Pancreas (tissue), 10 donors: ENCODE measurements at regions not wholly inside any gene's neighbourhood (a gene's known extent, or its start where the extent isn't known, plus 50 kb on each side); places are given as distances from the start of the nearest gene placed in this dataset.
"Not testable (repeated sequence)": the region's sequence is repeated elsewhere in the genome, so short reads cannot be mapped to it uniquely, and the experiment has no call there.

Experiments
- ATAC-seq, 4 donors: fragments of 200-7000 bp; cut with Tn5 transposase; one replicate each; pipeline versions ENCODE4 v1.8.0 to v1.9.1; 2020; ENCODE audit warnings: mild to moderate bottlenecking in 4 of 4, moderate library complexity in 4 of 4
- DNase-seq, 6 donors: peaks; one replicate each; pipeline ENCODE4 v3.0.0-alpha.2; 2020
- FAIRE-seq: peaks from 2 replicates; lab custom pipeline; 2012; peaks lifted over from hg19 to GRCh38; lab: Jason Lieb, UNC
- H3K27ac ChIP-seq, 4 donors: fragments of 200-600 bp; sonication (generic); 1 replicate in 3 of 4; 2 replicates in 1 of 4; pipeline versions ENCODE4 v1.5.0 to v1.8.0; 2020
- H3K27me3 ChIP-seq, 4 donors: fragments of 200-600 bp; one replicate each; pipeline ENCODE4 v1.8.0; 2021
- H3K36me3 ChIP-seq, 3 donors: fragments of 200-600 bp; sonication (generic) in 1 of 3; one replicate each; pipeline versions ENCODE4 v1.5.0 to v1.8.0; 2020 to 2021
- H3K4me1 ChIP-seq, 3 donors: fragments of 200-600 bp; one replicate each; pipeline ENCODE4 v1.8.0; 2021
- H3K4me3 ChIP-seq, 4 donors: fragments of 200-600 bp; sonication (generic) in 2 of 4; one replicate each; pipeline versions ENCODE4 v1.5.0 to v1.8.0; 2020 to 2021
- H3K9me3 ChIP-seq, 4 donors: fragments of 200-600 bp; one replicate each; pipeline ENCODE4 v1.8.0; 2021
- CTCF ChIP-seq, 4 donors: fragments of 200-600 bp; sonication (generic) in 3 of 4; IDR thresholded peaks; one replicate each; pipeline versions ENCODE4 v1.5.0 to v1.8.0; 2021; ENCODE audit warnings: antibody characterized with exemption in 4 of 4
- WGBS, 2 donors: extraction: QIAGEN DNeasy Blood & Tissue Kit; methylation state at CpG; one replicate each; pipeline ENCODE4 v1.1.7; 2013; 5-methylcytosine and 5-hydroxymethylcytosine counted together
- intact Hi-C, 3 donors: fragments of 100-400 bp; cut with DNase I; formaldehyde crosslinking; loops; one replicate each; pipeline versions ENCODE4 v1.11.1 to v1.14.2; 2022
- donor health status: healthy with polysubstance abuse.
- donor health status: DM: no; HTN: no; CAD: no; lungs with moderate emphysema.
- donor health status: DM: no; HTN: no; CAD: no.
- donor health status: control.
- donor health status: control.
- donor health status: Bipolar disorder and iron deficiency.
- donor health status: DM: yes; HTN: yes; CAD: no.
- donor health status: DM: no; HTN: no; CAD: no.
- donor health status: DM: no; HTN: no; CAD: no.
- donor health status: DM: yes; HTN: yes; CAD: no.

GRCh38 chr13:98075048-98075447 lies 67.8 kb upstream of the FARP1 start:
- Histone ChIP-seq H3K27ac (no peak overlapping the region), H3K27me3 (no peaks in the 10 kb centered on the region), H3K36me3 (no peaks in the 10 kb centered on the region), H3K4me1 (no peaks in the 10 kb centered on the region), H3K9me3 (no peaks in the 10 kb centered on the region), H3K4me3 (no peak overlapping the region)
- no peak for DNase-seq
- no peak for FAIRE-seq
- ATAC-seq, result no peak
- WGBS, 2 donors, result 74 to 78% methylated on average over 3 of the region's 3 CpGs
- intact Hi-C loops, result no loop called here
- TF ChIP-seq CTCF (IDR thresholded peaks at IDR 0.05), result no peak

GRCh38 chr13:98076309-98076708 lies 66.6 kb upstream of the FARP1 start:
- H3K27me3 ChIP-seq, DNase-seq, intact Hi-C loops, ATAC-seq, H3K4me3 ChIP-seq, FAIRE-seq, H3K36me3 ChIP-seq, H3K4me1 ChIP-seq, H3K27ac ChIP-seq, H3K9me3 ChIP-seq: not testable (repeated sequence)
- WGBS, 2 donors, result 91 to 96% methylated on average over 25 of the region's 25 CpGs

GRCh38 chr13:98080280-98080679 lies 62.6 kb upstream of the FARP1 start:
- TF ChIP-seq CTCF (IDR thresholded peaks at IDR 0.05), result no peak
- Histone ChIP-seq H3K4me3 (no peak overlapping the region), H3K27ac (no peak overlapping the region), H3K36me3 (no peaks in the 10 kb centered on the region), H3K27me3 (no peaks in the 10 kb centered on the region), H3K4me1 (no peaks in the 10 kb centered on the region), H3K9me3 (no peaks in the 10 kb centered on the region)
- ATAC-seq, result no peak
- WGBS, 2 donors, result 67 to 69% methylated on average over 5 of the region's 5 CpGs
- intact Hi-C loops, result no loop called here
- no peak for DNase-seq
- no peak for FAIRE-seq

GRCh38 chr13:98083507-98083906 lies 59.4 kb upstream of the FARP1 start:
- Histone ChIP-seq H3K27ac (no peak overlapping the region), H3K4me1 (peaks cover 3 to 5% (median 4%) of the 10 kb centered on the region in 3 donors), H3K27me3 (no peaks in the 10 kb centered on the region), H3K36me3 (no peaks in the 10 kb centered on the region), H3K9me3 (no peaks in the 10 kb centered on the region), H3K4me3 (no peak overlapping the region)
- ATAC-seq (peak in 2 of 4 donors; percentile 38 to 54), FAIRE-seq (no peak), DNase-seq (no peak)
- no peak for TF ChIP-seq CTCF (IDR thresholded peaks at IDR 0.05)
- intact Hi-C loops, result no loop called here
- 56 to 60% methylated on average over 6 of the region's 6 CpGs for WGBS, 2 donors

- no peak for FAIRE-seq
- intact Hi-C loops, result no loop called here
Observed at GRCh38 chr13:98083936-98084335, 59.0 kb upstream of the FARP1 start.

More at GRCh38 chr13:98083936-98084335, 59.0 kb upstream of the FARP1 start:
- TF ChIP-seq CTCF (IDR thresholded peaks at IDR 0.05), result no peak
- Histone ChIP-seq H3K4me1 (peaks cover 3 to 5% (median 4%) of the 10 kb centered on the region in 3 donors), H3K27ac (no peak overlapping the region), H3K4me3 (no peak overlapping the region), H3K9me3 (no peaks in the 10 kb centered on the region), H3K27me3 (no peaks in the 10 kb centered on the region), H3K36me3 (no peaks in the 10 kb centered on the region)
- DNase-seq, result no peak
- ATAC-seq, result no peak
- WGBS, 2 donors, result 94 to 97% methylated on average over 3 of the region's 3 CpGs
